HuH-7.5 (cell line): ENCODE measurements at regions not wholly inside any gene's neighbourhood (a gene's known extent, or its start where the extent isn't known, plus 50 kb on each side); places are given as distances from the start of the nearest gene placed in this dataset.
A peak's percentile ranks its signal among the peaks of the same experiment; 100 is the strongest.
"Not testable (repeated sequence)": the region's sequence is repeated elsewhere in the genome, so short reads cannot be mapped to it uniquely, and the experiment has no call there.

Experiments used
- DNase-seq: peaks from one replicate; pipeline ENCODE4 v3.0.0; 2011; ENCODE audit warnings: low spot score

DNA sequence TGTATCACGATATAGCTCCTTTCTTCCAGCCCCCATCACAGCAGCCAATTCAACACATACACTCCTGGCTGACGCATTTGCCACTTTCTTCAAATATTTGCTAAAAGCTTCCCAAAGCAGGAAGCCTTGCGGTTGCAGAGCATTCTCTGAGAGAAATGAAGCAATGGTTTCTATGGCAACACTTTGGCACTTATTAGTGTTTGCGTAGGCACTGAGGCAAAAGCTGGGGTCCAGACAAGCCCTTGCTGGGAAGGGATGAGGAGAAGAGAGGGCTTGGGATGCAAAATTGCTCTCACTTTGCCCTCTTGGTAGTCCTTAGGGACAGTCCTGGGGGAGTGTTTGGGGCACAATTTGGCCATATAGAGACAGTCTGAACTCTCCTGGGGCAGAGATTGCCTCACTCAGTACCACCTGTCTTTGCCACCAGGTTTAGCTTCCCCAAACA lies 55.0 kb upstream of the PAK3 start:
- no peak for DNase-seq

DNA sequence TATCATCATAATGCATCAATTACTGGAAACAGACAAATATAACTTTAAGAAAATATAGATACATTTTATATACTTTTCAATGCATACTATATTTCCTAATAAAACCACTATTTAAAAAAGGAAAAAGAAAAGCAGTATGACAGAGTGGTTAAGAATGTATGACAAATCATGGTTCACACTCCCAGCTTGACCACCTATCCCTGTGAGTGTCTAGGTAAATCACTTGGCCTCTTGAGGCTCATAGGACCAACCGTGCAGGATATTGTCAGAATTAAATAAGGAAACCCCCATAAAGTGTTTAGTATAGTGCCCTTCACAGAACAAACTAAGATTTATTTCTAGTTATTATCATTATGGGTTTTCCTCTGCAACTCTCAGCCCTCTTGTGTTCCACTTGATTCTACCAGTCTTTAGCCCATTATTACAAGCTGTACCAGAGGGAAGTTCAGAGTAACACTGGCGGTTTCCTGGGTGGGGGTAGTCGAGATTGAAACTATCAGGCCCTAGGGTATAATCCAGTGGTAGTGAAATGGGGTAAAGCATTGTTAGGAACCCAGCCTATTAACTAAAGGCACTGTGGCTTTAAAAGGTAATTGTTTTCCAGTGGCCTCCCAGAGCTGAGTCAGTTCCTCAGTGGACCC lies 55.5 kb upstream of the PAK3 start:
- DNase-seq, result no peak

DNA sequence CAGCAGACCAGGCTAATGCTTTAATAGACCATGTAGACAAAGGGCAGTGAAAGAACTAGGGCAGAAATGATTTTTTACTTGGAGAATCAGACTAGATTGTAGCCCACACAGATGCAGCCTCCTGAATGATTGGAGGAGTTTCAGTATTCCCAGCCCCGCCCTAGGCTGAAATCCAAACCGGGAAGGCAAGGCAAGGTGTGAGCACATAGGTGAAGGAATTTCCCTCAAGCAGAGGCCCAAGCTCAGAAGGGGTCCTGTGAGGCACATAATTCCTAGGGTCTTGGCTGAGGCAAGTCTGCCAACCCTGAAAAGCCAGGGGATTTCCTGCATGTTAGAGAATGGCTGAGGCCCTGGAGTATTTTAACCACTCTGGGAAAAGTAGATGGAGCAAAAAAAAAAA lies 56.4 kb upstream of the PAK3 start:
- no peak for DNase-seq

DNA sequence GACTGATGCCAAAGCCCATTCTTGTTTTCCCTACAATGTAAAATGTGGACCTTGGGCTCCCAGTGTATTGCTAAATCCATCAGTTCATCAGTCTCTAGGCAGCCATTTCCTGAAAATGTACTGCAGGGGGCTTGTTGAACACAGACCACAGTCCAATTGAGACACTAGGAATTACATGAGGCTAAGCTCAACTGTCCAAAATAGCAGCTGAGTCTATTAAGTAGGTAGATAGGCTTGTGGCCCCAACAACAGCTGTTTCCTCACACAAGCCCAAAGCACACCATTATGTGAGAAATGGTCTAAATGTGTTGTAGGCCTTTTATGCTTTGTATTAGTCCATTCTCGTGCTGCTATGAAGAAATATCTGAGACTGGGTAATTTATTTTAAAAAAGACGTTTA lies 60.0 kb upstream of the PAK3 start:
- DNase-seq, result no peak

DNA sequence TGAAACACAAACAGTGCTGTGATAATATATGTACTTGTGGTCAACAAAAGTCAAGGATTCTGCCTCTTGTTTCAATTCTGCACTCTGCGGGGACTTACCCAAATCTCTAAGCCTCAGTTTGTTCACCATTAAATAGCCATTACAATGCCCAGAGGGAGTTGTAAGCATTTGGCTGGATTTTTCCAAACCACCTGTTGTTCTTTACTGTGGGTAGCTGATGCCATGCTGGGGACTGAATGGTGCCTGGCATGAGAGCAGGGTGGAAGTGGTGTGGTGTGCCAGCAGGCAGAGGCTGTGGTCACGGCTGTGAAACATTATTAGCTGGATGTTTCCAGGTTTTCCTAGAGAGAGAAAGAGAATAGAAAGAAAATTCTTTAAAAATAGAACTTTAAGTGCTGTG lies 60.7 kb upstream of the PAK3 start:
- no peak for DNase-seq

DNA sequence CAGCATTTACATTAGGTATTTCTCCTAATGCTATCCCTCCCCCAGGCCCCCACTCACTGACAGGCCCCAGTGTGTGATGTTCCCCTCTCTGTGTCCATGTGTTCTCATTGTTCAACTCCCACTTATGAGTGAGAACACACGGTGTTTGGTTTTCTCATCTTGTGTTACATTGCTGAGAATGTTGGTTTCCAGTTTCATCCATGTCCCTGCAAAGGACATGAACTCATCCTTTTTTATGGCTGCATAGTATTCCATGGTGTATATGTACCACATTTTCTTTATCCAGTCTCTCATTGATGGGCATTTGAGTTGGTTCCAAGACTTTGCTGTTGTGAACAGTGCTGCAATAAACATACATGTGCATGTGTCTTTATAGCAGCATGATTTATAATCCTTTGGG lies 73.0 kb upstream of the PAK3 start:
- not testable (repeated sequence) for DNase-seq

DNA sequence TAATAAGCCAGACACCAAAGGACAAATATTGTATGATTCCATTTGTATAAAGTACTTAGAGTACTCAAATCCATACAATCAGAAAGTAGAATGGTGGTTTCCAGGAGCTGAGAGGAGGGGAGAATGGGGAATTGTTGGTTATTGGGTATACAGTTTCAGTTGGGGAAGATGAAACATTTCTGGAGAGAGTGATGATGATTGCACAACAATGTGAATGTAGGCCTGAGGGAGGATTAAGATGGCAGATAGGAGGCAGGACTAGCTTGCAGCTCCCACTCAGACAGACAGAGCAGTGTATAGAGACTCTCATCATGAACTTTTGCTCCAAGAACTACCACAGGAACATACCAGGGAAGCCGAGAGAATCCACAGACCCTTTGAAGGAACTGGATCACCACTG lies 75.7 kb upstream of the PAK3 start:
- no peak for DNase-seq

DNA sequence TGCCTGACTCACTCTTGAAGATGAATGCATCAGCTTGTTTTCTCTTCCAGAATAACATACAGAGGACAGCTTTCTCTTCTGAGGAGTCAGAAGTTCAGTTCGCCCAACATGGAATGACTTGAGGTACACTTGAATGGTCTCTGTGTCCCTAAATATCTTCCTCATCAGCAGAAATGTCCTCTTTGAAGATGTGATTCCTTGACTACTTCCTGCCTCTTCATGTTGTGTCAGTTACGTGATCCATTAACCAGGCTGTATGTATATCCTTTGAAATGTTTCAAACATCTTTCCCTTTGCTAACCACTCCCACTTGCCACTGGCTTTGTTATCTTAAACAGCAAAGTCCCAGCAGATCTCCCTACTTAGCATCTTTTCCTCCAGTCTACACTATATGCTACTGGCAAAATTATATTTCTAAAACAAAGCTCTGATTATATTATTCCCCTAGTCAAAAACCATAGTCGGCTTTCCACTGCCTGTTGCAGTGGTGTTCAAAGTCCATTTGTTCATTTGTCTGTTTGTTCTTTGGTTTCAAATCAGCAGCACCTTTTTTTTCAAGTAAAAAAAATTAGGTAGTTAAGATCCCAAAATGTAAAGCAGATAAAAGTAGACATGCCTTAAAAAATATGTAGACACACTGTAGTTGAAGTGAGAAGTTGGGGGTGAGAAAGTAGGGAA lies 82.1 kb upstream of the PAK3 start:
- no peak for DNase-seq

DNA sequence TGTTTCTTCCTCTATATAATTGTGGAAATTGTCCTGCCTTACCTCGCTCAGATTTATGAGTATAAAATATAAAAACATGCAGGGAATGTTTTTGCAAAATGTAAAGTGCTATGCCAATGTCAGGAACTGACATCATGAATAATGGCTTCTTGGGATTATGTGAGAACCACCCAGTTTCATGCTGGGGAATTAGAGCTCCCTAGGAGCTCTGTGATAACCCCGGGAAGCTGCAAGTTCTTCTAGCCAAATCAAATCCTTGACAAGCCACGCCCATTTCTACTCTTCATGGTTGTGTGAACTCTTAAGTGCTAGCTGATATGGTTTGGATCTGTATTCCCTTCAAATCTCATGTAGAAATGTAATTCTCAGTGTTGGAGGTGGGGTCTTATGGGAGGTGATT lies 85.9 kb upstream of the PAK3 start:
- no peak for DNase-seq

DNA sequence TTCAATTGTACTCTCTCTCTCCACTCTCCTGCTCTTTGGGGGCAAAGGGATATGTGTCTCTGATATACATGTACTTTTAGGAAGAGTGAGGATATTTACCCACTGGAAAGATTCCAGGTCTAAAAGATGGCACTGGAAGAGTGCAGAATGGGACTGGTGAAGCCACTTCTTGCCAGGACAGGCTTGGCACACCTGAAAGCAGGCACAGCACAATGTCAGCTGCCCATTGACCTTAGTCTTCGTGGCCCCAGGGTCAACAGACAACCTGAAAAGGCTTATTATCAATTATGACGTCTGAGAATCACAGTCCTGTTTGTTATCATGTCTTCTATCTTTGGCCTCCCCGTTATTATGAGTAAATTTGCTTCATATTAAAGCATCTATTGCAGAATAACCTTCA lies 86.7 kb upstream of the PAK3 start:
- no peak for DNase-seq

DNA sequence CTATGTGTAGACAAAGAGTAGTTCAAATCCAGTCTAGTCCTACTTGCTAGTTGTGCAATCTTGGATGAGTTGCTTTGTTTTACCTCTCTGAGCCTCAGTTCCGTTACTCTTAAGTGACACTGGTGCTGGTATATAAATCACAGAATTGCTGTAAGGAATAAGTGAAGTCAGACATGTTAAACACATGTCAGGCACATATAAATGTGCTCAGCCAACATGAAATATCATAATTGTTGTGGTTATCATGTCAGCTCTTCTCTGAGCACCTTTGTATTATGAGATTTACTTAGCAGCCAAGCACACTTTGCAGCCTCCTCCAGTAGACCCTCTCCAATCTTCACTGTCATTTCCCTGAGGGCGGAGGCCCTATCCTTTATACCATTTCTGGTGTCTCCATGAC lies 87.9 kb upstream of the PAK3 start:
- no peak for DNase-seq

DNA sequence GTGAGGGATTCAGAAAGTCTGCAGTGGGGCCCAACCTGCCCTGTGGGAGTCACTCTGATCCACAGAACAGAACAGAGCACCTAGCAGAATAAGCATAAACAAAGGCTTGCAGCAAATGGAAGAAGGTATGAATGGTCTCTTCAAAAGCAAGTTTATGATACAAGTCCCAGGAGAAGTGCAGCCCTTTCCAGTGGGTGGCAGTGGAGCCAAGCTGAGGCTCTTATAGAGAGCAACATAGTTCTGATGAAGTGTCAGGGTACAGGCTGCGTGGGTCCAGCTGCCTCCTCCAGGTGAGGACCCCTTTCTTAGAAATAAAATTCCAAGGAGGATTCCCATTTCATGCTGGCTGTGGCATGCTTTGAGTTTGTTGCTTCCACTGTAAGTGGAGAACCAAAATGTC lies 88.8 kb upstream of the PAK3 start:
- no peak for DNase-seq

DNA sequence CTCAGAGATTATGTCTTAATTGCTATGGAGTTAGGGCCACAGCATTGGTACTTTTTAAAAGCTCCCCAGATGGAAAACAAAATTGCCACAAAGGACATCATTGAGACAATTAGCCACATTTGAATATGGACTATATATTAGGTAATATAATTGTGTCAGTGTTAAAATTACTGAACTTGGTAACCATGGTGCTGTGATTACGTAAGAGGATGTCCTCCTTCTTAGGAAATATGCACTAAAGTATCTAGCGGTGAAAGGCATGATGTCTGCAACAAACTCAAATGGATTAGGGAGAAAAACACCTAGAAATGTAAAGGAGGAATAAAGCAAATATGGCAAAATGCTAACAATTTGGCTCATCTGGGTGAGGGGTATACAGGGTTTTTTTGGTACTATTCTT lies 89.9 kb upstream of the PAK3 start:
- no peak for DNase-seq

DNA sequence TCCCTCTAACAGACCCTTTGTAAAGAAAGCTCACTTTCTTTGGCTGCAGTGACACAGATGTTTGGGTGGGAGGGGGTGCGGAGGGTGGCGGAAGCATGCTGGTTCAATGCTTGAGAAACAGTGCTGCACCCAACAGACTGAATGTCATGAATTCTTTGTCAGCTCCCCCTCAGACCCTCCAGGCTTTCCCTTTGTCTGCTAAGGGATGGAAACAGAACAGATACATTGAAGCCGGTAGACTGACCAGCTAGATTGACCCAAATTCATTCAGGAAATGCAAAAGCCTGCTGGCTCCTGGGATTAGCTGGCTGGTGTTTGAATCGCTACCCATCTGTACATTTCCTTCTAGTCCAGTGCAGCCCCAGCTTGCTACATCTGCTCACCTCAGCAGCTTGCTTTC lies 90.8 kb upstream of the PAK3 start:
- DNase-seq, result no peak

DNA sequence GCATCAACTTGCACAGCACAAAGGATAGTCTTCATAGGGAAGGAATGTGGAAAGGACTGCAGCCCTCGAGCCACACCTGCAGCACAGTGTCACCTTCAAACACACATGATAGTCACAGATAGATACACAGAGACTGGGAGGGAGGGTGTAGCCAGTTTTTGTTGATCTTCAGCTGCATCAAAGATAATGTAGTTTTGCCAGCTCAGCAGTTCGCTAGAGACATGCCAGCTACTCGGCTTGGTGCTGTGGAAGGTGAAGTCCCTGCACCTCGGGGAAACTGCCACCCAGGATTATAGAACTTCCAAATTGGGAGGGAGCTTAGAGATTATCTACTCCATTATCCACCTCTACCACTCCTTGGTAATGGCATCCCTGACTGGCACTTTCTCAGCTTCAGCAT lies 92.9 kb upstream of the PAK3 start:
- no peak for DNase-seq

DNA sequence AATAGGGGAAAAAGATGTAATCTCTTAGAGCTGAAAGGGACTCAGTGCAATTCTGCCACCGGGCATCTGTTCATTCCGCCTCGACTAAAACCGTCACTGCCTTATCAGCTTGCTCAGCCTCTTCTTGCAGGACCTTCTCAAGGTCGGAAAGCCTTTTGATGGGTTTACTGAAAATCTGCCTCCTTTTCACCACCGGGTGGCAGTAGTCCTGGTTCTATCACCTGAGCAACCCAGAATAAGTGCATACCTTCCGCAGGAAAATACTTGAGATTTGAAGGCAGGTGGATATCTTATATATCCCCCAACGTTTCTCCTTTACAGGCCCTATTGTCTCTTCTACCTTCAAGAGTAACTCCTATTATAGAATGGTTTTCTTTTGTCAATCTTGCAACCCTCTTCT lies 103.4 kb upstream of the PAK3 start:
- DNase-seq, result peak; percentile 10

DNA sequence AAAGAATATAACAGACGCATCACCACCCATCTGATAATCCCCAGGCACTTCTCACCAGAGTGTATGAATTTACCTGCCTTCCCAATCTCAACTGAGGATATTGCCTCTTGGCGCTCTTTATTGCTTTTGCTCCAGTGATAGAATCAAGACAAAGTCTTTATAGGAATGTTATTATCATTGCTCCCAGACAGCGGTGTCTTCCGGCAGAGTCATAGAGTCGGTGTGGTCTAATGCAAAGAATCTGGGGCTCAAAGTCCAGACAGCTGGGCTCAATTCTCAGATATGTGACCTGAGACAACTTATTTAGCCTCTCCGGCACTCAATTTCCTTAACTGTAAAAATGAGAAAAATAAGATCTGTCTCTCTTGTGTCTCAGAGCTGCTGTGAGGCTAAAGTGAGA lies 106.1 kb upstream of the PAK3 start:
- DNase-seq, result no peak

DNA sequence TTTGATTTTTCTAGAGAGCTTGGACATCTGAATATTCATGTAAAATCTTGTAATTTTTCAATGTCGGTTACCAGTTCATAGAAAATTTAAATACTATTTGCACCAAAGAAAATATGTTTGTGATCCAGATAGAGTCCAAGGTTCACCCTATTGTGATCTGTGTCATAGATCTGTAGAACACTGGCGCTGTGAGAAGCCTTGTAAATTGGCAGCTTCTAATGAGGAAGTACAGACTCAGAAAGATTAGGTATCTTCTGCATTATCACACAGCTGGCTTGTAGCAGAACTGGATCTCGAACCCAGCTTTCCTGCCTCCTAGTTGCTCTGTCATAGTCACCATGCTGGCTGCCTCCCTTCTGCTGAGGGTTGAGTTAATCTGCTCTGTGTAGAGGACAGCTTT lies 106.5 kb upstream of the PAK3 start:
- no peak for DNase-seq

DNA sequence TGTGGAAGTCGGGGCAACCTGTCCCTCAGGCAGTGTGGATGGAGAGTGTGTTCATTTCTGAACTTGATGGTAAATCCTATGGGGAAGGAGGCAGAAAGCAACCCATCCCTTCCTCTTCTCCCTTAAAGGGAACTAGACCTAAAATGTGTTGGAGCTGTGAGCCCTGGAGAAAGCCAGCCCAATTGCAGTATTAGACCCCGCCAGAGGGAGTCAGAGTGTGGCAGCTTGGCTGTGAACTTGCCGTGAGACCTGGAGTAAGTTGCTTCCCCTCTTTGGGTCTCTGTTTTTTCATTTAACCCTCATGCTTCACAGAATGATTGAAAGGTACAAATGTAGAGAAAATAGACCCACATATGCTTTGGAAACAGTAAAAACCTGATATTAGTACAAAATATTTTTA lies 108.7 kb upstream of the PAK3 start:
- DNase-seq, result no peak

DNA sequence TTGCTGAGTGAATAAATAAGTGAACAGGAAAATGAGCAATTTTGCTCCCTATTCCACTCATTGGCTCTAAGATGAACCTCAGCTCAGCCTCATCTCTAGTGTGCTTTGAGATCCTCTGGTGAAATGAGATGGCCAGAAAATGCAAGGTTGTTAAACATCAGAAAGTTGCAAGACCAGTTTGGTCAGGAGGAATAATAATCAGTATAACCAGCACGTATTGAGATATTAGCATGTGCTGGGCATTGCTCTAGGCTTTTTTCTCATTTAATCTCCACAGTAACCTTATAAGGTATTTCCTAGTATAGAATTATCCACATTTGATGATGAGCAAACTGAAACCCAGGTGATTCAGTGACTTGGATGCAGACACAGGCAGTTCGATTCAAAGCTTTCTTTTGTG lies 110.5 kb upstream of the PAK3 start:
- no peak for DNase-seq

DNA sequence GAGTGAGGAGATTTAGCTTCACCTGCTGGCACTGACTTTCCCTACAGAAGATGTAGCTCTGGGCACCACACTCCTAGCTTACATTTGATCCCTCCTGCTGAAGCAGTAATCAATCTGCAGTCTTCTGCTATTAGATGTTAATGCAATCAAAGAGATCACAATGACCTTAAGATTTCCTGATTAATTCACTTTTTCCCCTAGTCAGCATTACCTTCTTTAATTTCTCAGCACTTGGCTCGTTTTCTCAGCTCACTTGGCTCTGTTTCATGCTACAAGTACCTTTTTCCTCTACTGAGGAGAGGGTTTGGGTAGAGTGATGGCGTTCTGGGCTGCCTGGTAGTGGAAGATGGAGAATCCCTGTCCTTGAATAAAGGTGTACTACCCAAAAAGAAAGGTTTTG lies 113.0 kb upstream of the PAK3 start:
- DNase-seq, result no peak

DNA sequence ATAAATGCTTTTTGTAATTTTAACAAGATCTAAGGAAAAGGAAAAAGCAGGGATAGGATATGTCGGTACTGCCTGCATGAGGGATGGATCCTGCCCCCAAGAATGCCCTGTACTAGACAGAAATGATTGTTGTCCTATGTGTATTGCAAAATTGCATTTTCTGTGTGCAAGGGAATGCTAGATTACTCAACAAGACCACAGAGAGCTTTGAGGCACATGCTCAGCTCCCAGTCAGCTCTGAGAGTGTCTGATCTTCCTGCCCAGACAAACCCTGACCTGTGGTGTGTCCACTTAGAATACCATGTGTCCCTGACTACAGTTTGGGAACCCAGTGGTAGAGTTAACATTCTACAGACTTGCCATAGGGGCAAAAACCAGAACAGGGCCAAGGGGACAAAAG lies 129.2 kb upstream of the PAK3 start:
- no peak for DNase-seq

DNA sequence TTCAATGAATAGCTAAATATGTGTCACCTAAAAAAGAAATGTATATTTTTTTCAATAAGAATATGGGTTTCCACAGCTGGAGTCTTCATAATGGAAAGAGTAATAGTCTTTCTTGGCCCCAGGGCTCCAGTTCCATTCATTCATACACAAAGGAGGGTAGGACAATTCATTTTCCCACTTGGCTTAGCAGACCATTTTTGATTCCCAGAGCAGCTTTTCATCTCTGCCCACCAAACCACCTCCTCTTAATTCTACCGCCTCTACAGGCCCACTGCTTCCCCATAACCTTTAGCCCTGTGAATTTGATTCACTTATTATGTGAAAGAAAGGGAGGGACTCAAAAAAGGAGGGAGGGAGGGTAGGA lies 129.9 kb upstream of the PAK3 start:
- no peak for DNase-seq

DNA sequence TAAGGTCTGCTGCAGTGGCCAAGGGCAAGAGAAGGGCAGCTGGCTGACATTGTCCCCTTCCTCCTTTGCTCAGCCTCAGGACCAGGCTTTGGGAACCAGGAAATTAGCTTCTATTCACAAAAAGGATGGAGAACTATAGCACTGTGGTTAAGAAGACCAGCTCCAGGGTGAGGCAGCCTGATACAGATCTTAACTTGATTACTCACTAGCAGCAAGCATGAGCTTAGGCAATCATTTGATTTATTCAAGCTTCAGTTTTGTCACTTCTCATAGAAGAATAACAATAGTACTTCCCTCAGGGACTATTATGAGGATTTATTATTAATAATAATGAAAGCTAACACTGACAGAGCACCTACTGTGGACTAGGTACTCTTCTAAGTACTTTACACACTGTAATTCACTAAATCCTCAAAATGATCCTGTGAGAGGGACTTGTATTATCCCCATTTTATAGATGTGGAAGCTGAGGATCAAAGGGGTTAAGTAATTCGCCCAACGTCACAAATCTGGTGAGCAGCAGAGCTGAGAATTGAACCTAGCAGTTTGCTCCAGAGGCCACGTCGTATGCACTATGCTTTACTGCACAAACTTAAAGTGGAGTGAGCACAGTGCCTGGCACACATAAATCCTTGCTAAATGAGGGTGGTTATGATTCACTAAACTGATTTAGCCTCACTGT lies 130.4 kb upstream of the PAK3 start:
- no peak for DNase-seq
